OCI-M1 (cell line): ENCODE measurements at regions not wholly inside any gene's neighbourhood (a gene's known extent, or its start where the extent isn't known, plus 50 kb on each side); places are given as distances from the start of the nearest gene placed in this dataset.
"Not testable (repeated sequence)": the region's sequence is repeated elsewhere in the genome, so short reads cannot be mapped to it uniquely, and the experiment has no call there.

Experiments used
- DNase-seq: peaks from one replicate; lab custom pipeline; 2025; lab: John Stamatoyannopoulos, UW

DNA sequence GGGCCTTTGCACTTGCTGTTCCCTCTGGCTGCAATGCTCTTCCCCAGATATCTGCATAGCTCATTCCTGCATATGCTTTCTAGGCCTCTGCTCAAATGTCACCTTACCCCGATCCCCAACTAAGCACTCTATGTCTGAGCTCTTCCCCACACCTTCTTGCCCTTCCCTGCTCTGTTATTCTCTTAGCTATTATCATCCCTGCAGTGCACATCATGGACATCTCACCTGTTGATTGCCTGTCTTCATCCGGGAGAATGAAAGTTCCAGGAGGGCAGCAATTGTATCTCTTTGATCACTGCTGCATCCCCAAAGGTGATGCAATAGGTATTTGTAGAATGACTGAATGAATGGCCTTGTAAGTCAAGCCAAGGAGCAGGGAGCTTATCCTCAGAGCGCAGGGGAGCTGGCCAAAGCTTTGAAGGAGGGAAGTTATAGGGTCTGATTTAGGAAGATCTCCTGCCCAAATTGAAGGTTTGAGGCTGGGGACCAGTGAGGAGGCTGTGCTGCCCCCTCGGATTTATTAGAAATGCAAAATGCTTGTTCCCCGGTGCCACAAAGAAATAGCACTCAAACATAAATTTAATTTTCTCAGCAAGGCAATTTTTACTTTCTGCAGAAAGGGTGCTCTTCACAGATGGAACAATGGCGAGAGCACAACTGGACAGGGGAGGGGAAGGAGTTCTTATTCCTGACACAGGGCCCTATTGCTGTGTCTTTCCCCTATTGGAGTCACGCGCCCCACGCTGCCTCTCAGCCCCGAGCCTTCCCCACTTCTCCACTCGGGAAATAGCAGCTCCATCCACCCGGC lies 631.1 kb downstream of the MATN1 start:
- no peak for DNase-seq

DNA sequence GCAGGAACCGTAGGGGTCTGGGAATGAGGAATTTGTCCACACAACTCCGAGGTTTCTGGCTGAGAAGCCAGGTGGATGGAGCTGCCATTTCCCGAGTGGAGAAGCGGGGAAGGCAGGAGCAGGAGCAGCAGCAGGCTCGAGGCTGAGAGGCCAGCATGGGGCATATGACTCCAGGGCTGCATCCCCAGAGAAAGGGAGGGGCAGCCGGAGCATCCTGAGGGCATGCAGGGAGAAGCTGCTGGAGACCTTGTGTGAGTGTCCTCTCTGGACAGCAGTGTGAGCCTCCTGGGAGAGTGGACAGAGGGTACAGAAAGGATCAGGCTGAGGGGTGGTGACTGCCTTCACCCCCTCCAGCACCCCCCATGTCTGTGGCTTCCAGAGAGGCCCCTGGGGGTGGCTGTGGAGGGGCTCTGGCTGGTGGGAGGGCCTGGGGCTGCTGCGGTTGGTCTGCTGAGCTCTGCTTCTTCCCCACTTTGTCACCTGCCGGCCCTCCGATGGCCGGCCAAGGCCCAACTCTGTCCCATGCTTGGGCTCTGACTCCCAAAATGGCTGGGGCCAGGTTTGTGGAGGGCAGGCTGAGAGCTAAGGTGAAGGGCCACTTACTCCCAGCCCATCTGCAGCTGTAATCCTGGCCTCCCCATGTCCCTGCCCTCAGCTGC lies 633.1 kb downstream of the MATN1 start:
- no peak for DNase-seq

DNA sequence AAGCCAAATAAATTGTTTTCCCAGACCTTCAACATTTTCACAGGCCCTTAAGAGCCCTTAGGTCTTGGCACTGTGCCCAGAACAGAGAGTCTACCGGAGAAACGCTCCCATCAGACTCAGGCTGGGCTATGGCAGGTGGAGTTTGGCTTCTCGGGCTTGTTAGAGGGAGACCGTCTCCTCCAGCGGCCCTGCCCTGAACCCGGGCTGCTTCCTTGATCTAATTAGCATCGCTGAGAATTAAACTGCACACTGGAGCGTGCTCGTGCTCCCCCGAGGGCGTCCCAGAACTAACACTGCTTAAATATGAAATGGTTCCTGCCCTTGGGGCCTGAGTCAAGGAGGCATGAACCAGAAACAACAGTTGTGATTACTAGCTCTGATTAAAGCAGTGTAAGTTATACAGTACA lies 634.4 kb downstream of the MATN1 start:
- DNase-seq = no peak

DNA sequence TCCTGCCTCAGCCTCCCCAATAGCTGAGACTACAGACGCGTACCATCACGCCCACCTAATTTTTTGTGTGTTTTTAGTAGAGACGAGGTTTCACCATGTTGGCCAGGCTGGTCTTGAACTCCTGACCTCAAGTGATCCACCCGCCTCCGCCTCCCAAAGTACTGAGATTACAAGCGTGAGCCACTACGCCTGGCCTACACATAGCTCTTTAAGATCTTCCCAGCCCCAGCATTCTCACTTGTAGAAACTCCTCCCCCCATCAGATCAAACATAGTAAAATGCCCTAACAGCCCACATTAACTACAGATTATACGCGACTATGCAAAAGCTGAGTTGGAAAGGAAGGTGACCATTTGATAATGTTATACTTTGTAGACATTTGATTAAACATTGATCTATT lies 634.8 kb downstream of the MATN1 start:
- no peak for DNase-seq

DNA sequence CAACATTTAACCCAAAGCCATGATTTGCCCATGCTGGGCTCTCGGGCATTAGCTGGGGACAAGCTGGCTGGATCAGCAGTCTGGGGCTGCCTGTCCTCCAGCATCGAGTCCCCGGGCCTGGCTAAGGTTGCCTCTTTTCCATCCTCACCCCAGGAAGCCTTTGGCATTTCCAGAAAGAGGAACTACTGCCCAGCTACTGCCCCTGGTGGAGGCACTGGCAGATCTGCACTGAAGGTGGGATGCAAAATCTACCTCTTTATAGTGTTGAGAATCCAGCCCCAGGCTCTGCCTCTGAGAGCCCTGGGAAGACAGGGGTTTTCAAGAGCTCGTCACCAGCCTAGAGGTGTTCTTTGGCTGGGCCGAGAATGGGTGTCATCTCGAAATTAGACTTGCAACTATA lies 635.9 kb downstream of the MATN1 start:
- peak; percentile 1 for DNase-seq

DNA sequence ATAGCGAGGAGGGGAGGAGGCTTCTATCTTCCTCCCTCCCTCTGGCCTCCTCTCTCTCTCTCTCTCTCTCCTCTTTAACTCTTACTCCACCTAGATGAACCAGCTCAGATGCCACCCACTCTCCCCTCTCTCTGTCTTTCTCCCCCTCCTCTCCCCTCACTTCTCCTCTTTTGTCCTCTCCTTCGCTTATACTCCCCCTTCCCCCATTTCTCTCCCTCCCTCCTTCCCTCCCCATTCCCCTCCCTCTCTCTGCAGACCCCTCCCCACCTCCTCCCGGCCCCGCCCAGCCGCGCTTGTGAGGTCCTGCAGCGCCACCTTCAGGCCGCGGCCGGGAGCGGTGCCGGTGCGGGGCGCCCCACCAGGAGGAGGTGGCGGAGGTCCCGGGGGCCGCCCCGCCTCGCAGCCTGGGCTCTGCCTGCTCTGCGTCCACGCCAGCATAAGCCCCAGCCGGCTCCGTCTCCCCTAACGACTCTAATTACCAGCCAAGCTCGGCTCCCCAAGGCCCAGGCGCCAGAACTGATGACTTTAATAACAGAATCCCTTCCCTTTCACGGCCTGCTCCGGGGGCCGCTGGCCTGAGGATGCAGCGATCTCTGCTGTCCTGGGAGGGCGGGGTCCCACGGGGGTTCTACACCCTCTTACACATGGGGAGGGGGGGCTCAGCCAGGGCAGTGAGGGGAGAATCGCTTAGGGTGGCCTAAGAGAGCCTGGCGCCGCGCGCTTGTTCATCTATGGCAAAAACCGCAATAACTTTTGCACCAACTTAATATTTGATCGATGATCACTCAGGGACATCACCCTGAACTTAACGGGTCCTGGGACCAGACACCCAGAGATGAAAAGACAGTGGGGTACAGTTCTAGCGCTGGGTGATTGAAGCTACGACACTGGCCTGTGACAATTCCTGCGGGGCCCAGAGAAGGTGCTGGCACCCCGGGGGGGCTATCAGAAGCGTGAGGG lies 637.3 kb downstream of the MATN1 start:
- no peak for DNase-seq

DNA sequence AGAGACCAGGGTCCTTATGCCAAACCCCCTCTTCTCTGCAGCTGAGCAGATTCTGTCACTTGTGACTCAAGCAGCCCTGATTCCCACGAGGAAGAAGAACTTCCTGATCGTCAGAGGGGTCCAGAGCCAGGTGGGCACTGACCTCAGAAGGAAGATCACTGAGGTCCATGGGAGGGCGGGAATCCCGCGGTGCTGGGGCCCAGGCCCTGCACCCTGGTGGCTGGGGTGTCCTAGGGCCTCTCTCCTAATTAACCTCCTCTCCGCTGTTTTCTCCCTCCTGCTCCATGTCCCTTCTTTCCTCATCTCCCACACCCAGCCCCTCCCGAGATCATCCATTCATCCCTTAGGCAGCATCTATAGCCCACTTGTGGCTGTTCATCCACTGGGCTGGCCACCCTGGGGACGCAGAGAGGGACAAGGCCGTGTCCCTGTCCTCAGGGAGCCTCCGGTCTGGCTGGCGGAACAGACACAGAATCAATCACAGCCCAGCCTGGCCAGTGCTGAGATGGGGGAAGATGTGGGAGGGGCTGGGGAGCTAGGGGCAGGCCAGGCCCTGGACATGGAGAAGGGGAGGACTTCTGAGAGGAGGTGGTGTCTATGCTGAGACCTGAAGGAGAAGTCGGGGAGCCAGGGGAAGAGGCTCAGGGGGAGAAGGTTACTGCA lies 638.3 kb downstream of the MATN1 start:
- no peak for DNase-seq

DNA sequence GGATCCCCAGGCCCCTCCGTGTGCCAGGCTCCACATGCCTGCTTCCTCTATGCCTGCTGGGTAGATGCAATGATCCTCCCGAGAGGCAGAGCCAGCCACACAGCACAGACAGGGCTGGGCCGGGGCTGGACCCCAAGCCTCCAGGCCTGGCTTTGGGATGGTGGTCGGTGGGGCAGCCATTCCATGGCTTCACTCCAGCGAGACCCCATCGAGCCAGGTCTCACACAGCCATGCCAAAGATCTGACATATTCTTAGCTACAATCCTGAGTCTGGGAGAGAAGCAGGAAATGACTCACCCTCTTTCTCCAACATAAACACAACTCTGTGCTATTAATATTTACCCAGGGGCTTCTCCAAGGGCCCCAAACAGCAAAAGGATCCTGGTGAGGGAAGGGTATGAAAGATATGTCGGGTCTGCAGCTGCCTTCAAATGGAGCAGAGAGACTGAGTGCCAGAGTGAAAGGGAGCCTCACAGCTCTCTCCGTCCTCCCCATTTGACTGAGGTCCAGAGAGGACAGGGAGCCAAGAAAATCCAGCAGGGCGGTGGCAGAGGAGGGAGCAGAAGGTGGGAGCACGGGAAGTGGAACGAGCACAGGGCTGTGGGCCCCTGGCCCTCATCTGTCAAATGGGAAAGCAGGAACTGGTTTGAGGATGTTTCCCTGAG lies 639.5 kb downstream of the MATN1 start:
- no peak for DNase-seq

DNA sequence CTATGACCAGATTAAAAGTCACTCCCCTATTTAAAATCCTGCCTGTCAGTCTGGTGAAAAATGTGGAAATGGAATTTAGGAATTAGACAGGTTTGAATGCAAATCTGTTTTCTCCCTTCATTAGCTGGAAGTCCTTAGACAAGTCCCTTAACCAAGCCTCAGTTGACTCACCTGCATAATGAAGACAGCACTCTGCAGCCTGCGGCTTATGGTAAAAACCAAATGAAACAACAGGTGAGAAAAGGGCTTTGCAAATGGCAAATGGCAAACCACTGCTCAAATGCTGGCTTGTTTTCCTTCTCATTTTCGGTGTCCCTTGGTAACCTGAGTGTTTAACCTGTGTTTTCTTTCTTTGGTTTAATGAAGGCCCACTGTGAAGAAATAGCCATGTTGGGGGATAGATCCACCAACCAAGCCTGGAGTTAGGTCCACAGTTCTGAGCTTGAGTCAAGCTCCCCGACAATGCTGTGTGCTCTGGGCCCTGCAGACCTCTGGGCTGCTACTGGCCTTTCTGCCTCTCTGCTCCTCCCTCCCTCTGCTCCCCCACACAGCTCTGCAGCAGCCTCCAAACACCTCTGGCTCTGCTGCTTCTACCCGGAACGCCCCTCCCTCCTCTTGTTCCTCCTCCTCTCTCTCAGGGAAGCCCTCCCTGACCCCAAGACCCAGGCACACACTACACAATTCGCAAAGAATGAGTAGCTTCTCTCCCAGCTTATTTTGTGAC lies 641.8 kb downstream of the MATN1 start:
- DNase-seq = no peak

DNA sequence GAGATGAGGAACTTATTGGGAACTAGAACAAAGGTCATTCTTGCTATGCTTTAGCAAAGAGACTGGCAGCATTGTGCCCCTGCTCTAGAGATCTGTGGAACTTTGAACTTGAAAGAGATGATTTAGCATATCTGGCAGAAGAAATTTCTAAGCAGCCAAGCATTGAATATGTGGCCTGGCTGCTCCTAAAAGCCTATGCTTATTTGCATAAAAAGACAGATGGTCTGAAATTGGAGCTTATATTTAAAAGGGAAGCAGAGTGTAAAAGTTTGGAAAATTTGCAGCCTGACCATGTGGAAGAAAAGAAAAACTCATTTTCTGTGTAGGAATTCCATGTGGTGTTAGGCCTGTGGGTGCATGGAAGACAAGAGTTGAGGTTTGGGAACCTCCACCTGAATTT lies 647.5 kb downstream of the MATN1 start:
- not testable (repeated sequence) for DNase-seq

DNA sequence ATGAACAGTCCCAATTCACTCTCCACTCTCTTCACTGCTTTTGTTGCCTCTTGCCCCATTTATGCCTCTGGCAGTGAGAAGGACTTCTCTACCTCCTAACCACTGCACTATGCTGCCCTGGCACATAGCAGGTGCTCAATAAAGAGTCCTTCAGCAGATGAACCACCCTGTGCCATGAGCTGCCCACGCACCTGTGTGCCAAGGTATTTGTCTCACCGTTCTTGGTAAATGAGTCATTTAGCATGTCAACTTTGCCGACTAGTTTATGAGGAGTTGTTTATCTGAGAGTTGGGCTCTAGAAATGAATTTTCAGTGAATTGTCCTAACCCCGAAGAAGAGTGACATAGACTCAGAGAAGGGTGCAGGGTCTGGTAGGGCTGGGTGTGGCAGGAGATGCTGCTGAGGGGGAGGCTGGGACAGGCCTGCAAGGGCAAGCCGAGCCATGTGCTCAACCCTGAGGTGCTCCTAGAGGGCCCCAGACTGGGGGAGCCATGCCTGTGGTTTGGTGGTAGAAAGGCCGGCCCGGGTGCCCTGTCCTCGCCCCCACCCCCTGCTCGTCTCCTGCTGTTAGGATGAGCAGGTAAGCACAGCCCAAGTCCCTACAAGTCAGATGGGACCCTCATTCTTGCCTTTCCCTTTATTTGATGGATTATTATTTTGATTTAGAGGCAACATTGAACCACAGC lies 654.5 kb downstream of the MATN1 start:
- DNase-seq = no peak

DNA sequence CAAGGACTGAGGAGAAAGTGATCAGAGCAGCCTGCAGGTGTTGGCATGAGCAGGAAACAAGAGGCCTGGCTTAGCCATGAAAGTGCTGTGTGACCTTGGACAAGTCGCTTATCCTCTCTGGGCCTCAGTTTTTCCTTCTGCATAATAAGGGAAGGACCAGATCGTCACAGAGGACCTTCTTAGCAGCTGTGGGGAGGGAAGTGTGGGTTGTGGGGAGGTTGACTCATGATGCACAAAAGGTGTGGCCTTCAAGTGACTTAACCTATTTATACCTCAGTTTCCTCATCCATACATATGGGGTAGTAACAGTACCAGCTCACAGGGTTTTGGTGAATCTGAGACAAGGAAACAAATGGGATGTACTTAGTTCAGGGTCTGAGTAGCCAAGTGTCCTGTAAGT lies 658.8 kb downstream of the MATN1 start:
- DNase-seq = no peak

DNA sequence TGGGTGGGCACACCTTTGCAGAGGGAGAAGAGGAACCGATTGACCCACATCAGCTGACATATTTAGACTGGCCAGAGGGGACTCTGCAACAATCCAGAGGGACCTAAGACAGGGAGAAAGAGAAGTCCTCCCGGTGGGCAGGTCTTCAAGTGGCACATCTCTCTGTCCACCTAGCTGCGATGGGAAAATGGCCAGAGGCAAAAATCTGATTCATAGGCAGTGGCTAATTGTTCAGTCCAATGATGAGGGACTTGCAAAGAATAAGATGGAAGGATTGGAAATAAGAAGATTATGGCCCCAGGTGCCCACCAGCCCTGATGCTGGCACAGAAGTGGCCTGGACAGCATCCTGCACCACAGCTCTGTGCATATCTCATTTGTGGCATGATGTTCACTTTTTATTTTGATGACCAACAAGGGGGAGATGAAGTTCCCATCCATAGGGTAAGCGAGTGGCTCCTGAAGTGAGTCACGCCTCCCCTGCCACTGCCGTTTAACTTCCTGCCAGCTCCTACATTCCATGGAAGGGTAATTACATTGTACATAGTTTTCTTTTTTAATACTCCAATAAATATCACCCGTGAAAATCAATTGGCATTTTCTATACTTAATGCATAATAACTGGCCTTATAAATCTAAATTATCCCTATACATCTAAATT lies 659.6 kb downstream of the MATN1 start:
- no peak for DNase-seq

DNA sequence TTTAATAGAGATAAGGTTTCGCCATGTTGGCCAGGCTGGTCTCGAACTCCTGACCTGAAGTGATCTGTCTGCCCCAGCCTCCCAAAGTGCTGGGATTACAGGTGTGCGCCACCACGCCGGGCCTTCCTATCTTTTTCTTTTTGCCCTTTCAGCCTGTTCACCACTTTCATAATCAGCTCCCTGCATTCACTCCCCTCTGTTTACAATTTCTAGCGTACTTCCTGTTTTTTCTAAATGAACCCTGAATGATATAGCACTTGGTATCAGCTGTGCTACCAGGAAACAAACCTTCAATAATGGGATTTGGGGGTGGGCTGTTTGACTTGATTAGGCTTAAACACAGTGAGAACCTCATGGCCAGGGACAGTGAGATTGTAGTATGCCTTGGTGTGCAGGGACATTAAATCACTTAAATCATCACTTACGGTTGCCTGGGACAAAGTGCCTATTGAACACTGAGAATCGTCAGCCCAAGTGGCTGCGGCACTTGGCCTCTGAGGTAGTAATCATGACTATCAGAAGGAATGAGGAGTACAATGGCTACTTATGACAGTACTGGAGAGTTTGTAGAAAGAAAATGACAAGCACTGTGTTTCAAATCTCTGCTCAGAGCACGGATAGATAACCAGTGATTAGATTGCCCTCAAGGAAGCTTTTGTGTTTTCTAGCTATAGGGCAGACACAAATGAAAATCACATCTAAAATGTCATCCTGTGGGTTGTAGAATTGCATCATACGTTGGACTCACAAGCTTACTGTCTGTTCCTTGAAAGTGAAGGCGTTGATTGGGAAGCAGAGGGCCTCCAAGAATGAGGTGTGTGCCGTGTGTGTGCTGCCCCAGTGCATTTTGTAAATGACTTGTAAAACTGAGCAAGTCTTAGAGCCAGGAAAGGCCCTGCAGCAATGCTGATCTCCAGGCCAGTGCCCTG lies 661.8 kb downstream of the MATN1 start:
- peak; percentile 25 for DNase-seq

DNA sequence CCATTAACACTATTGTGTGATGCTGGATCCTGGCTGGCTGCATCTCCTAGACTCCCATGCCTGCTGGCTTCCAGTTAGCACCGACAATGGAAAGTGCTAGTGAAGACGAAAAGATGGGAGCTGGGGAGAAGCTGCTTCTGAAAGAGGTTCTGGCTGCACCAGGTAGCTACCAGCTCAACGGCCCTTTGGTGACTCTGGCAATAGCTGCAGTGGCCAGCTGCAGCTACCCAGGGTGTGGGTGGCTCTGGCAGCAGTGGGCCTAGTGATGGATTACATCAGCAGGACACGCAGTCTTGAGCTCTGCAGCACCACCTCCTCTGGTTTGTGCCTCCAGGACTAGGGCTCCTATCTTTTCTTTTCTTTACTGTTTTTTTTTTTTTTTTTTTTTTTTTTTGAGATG lies 662.6 kb downstream of the MATN1 start:
- no peak for DNase-seq

DNA sequence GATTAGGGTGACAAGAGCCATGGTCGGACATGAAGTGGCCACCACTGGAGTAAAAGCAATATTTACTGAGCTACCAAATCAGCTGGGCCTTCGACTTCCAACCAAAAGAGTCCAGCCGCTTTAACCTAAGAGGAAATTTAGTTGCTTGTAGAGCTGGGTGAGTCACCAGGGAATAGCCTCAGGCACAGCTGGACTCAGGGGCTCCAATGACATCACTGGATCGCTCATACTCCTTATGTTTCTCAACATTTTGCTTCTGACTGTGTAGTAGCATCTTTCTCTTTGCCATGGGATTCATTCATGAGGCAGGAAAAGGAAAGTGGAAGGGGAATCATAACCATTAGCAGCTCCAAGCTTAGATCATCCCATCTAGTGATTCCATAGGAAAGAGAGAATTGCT lies 664.4 kb downstream of the MATN1 start:
- no peak for DNase-seq

DNA sequence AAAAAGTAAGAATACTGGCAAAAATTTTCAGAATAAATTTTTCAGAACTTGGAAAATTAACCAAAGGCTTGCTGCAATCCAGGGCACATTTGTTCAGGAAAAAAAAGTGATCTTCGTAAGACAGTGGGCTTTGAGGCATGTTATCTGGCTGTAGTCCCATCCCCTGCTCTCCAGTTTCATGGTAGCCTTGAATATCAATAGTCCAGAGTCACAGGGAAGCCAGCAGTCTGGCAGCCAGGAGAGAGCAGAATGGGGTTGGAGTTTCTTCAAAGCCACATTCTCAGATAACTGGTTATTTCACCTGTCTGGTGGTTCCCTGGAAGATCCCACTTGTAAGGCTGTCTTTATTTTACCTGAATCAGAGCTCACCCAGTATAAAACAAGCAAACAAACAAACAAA lies 669.3 kb downstream of the MATN1 start:
- no peak for DNase-seq

DNA sequence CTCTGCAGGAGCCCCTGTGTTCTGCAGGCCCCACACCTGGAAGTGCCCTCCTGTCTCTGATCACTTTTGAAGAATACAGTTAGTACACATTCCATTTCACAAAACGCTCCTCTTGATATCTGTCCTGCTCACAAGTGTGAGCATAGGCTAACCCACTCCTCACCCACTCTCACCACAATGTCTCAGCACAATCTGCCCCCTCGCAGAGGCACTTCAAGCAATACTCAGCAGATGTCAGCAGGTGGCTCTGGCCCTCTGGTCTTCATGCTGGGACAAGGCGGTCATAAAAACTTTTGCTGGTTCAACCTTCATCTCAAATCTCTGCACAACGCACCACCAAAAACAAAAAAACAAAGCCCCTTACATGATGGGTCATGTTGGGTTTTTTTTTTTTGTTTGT lies 671.2 kb downstream of the MATN1 start:
- DNase-seq = peak; percentile 4

DNA sequence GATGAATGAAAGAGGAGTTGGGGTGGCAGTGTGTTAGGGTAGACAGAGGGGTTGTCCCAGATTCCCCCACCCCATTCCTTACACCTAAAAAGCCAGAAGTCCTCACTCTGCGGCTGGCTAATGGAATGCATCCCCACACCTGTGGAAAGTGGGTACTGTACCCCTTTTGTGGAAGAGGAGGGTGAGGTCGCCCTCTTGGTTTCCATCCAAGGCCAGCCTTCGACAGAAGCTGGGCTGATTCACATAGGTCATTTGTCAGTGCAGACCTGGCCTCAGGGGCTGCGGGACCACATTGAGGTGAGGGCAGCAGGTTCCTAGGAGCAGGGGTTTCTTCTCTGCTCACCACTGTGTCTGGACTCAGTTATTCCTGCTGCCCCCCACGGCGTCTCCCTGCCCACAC lies 671.6 kb downstream of the MATN1 start:
- DNase-seq = no peak
